Suppressor macrophage (primary cell): ENCODE measurements at regions not wholly inside any gene's neighbourhood (a gene's known extent, or its start where the extent isn't known, plus 50 kb on each side); places are given as distances from the start of the nearest gene placed in this dataset.

Experiments used
- DNase-seq, 4 experiments: peaks; one replicate each; pipeline ENCODE4 v3.0.0-alpha.2; 2020 to 2022

DNA sequence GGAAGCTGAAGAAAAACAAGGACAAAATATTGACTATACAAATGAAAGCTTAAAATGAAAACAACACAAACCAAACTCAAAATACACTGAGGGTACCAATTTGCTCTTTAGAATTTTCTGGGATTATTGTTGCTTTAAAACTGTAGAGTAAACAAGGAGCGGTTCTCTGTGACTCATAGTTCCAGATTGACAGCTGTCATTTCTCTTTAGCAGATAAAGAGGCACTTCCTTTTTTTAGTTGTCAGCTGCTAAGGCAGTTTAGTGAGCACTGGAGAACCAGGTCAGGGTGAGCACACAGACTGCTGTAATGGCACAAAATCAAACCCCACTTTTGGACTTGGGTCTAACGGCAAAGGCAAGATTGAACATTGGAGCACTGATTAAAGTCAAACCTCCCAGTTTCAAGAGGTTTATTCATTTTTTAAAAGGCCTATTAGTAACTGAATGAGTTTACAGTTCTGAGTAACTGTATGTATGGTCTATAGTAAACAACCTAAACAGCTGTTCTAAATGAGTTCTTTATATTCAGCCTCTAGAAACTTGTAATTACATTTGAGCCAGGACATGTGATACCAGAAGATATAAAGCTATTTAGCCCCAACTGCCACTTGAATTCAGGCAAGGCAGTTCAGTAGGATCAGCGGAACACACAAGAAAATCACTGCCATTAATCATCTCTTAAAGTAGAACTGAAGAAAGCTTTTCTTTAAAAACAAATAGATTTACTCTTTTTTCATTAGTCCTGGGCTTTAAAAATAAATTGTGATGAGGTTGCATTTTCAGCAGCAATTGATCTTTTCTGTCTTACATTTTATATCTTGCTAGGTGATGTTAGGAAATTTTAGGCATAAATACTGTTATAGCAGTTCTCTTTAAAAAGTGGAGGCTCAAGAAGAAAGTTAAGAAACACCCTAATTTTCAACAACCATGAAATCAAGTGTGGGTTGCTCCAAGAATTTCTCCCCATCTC lies 71.7 kb upstream of the PRICKLE1 start:
- peak in 1 of 4 experiments; percentile 2 for DNase-seq

GRCh38 chr12:42660117-42660516 lies 70.6 kb upstream of the PRICKLE1 start:
- no peak for DNase-seq

- no peak for DNase-seq
Observed at GRCh38 chr12:42652048-42652447, 62.5 kb upstream of the PRICKLE1 start.

GRCh38 chr12:42648061-42648460 lies 58.5 kb upstream of the PRICKLE1 start:
- DNase-seq = no peak

DNA sequence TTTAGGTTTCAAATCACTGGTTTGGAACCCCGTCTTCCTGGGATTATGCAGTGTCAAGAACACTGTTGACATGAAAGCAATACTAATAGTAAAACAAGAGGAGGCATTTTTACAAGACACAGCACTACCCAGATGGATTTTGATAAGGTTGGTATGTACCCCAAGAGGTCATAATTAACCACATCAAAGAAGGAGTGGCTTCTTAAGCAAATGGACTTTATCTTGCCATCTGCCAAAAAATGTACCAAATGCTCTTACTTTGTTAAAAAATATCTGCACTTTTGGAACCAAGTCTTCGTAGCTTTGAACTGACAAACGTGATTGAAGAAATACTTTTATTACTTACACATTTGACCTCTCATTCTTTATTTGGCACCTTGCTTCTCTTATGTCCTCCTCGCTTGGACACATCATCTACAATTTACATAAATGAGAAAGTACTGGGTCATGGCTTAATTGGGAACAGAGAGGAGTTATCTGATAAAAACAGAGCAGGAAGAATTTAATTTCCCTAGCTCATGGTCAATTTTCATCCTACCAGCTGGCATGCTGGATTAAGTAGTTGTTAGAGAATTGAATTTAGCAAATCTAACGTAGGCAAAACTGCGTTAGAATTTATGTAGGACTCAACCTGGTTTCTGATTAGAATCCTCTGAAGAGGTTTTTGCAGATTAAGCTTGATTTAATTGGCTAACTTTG lies 54.5 kb upstream of the PRICKLE1 start:
- DNase-seq = no peak

DNA sequence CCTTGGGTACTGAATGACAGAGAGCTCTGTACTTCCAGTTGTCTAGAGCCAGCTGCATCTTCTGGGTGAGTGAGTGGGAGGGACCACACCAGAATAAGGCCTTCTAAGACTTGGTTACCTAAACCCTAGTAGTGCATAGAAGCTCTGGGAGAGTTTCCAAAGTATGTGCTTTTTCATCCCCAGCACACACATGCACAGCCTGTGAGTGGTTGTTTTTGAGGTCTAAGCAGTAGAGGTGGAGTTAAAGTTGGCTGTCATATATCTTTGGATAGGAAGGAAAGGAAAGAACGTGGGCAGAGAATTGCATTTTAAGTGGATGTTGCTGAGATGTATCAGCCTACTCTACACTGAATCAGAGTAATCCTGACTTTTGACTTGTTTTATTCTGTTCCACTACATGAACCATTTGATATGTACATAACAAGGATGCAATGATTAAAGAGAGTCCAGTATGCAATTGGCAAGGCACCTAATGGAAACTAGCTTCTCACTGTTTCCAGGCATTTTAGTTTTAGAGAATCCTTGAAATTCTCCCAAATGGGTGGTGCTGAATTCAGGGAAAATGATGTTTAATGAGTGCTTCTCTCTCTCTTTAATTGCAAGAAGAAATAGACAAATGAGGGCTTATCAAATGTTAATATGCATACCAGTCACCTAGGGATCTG lies 51.8 kb upstream of the PRICKLE1 start:
- DNase-seq = no peak

- no peak for DNase-seq
Observed at GRCh38 chr12:42640391-42640790, 50.8 kb upstream of the PRICKLE1 start.

DNA sequence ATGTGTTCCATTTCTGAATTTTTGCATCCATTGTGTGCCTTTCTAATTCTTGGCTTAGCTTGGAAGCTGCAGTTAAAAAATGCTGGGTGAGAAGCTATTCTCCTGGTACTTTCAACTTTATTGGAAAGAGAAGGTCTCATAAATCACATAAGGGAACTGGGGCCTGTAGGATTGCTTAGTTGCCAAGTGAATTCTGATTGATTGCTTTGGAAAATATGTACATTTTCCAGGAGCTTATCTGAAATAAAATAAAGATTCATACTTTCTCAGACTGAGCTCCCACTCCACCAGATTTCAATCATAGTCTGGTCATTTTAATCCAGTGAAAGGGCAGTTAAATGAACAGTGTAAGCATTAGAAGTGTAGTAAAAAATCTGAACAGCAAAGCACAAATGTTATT lies 50.0 kb upstream of the PRICKLE1 start:
- DNase-seq = no peak
